HG03342 (cell line): ENCODE measurements at regions not wholly inside any gene's neighbourhood (a gene's known extent, or its start where the extent isn't known, plus 50 kb on each side); places are given as distances from the start of the nearest gene placed in this dataset.

ENCODE experiments used
- ATAC-seq: cut with Tn5 transposase; IDR thresholded peaks from one replicate; pipeline ENCODE4 v1.9.1; 2021; ENCODE audit warnings: mild to moderate bottlenecking, moderate library complexity; ENCODE audit not compliant: unreplicated experiment

DNA sequence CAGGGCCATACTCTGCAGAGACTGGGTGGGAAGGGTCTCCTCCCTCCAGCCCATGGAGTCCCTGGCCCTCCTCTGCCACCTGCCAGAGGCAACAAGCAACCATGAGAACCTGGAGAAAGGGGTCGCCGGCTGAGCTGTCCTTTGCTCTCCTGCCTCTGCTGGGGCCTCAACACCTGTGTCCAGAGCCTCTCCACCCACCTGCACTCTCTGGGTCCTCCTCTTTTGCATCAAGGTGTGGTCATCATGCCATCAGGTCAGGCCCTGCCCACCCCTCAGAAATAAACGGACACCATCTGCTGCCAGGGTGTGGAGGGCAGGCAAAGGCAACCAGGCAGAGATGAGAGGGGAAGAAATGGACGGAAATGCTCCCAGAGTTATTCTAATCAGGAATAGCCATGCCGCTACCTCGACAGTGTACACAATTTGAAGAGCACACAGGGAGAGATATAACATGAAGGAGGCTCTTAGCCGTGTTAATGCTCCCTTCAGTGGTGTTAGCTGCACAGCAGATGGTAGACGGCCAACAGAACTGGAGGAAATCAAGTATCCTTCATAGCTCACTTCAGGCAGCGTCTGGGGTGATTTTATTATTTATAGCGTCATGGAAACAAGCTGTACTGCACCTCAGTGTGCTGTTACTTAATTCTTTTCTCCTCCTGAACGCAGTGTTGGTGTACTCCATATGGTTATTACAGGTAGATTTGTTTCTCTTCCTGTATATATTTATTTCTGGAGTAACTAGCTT lies 247.9 kb downstream of the TSN start:
- no peak for ATAC-seq

DNA sequence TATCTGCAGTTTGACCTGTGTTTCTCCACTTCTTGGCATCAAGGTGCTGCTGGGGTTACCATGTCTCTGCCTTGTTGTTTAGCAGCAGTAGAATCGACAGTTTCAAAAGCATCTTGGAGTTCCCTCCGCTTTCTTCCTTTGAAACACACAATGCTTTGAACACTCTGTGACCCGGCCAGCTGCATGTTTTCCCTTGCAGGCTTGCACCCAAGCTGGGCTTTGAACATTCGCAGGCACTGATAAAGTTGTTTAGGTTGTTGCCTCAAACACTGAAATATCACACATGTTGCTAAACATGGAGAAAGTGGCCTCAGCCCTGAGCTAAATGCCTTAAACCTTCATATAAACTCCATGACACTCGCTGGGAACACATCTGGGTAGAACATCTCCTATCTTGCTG lies 251.7 kb downstream of the TSN start:
- no peak for ATAC-seq

DNA sequence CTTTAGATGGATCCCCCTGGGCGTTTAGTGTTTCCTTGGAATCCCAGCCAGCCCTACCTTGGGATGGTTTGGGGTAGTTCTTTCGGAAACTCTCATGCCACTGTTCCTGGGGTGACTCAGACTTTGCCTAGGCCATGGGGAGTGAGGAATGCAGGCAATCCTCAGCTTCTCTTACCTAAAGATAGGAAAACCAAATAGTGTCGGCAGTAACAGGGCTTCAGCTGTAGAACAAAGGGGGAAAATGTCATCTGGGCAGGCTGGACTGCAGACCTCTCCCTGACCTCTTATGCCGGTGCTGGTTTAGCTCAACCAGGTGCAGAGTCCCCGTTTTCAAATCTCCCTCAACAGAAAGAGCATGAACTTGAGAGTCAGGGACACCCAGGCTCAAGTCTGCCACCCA lies 252.1 kb downstream of the TSN start:
- ATAC-seq: no peak

- no peak for ATAC-seq
These were observed 254.1 kb downstream of the TSN start for GRCh38 chr2:122009561-122009960.

- ATAC-seq: no peak
These were observed 256.2 kb downstream of the TSN start for GRCh38 chr2:122011493-122012270.

GRCh38 chr2:122018736-122019135 lies 263.3 kb downstream of the TSN start:
- no peak for ATAC-seq

GRCh38 chr2:122019724-122020123 lies 264.3 kb downstream of the TSN start:
- ATAC-seq: no peak

- ATAC-seq: no peak
These were observed 264.9 kb downstream of the TSN start for GRCh38 chr2:122020377-122020776.

- ATAC-seq: no peak
These were observed 266.5 kb downstream of the TSN start for GRCh38 chr2:122021941-122022340.

- no peak for ATAC-seq
These were observed 267.1 kb downstream of the TSN start for GRCh38 chr2:122022531-122022930.

DNA sequence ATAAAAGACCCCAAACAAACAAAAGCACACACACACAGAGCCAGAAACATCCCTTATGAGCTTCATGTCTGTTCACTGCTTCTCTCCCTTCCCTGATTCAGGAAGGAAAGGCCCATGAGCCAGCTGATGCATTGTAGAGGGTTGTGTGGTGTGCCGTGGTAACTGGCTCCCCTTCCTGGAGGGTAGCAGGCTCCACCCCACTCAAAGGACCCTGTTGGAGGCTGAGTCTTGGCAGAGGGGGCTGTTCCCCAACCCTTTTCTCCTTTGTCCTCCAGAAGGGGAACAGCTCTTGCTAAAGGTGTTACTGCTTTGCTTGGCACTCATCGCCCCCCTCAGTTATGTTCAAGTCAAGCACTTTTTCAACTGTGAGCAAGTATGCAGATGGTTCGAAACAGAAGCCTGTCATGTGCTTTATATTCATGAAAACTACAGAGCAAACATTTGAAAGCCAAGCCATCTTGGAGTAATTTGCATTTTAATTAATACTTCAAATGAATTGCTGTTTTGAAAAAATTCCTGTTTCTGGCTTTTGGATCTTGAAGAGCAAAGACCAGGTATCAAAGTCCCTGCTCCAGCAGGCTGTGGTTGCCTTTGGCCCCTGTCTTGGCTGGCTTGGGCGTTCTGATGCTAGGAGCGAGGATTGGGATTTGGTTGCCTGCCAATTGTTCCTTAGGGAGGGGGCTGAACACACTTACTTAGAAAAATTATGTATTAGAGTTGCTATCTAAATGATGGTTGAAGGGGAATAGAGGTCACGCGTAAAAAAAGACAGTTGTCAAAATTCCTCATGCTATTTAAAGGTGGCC lies 267.8 kb downstream of the TSN start:
- ATAC-seq: no peak

GRCh38 chr2:122027510-122028217 lies 272.2 kb downstream of the TSN start:
- no peak for ATAC-seq

GRCh38 chr2:122028371-122029100 lies 273.1 kb downstream of the TSN start:
- ATAC-seq: no peak

DNA sequence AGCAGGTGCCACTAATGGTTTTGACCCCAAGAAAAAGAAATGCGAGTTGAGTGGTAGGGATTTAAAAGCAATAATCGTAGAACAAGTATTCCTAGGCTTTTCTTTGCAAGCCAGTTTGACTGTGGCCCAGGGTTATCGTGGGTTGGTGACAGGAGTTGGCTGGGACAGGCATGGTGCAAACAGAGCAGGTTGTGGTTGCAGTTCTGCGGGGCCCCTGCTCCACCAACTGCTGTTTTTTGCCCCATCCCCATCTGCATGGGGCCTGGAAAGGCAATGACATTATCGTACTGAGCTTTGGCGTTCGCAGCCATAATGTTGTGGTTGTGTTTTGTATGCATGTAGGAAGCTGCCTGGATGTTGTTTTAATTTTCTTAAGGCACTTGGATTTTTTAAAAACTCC lies 274.0 kb downstream of the TSN start:
- no peak for ATAC-seq

DNA sequence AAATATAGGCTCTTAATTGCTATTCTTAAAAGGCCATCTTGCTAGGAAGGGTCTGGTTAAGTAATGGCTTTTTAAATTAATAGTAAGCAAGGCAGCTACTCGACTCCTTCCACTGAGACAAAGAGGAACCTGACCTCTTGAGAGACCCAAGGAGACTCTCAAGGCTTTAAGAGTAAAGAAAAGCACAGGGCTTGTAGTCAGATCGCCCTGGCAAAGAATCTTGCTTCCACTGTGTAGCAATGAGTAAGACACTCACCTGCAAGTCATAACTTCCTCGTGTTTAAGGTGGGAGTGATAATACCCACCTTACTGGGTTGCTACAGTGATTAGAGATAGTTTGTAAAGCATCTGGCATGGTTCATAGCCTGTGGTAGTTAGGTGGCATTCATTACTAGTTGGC lies 274.5 kb downstream of the TSN start:
- ATAC-seq: no peak

GRCh38 chr2:122031544-122032263 lies 276.3 kb downstream of the TSN start:
- no peak for ATAC-seq

- no peak for ATAC-seq
These were observed 276.8 kb downstream of the TSN start for GRCh38 chr2:122032264-122032645.

- no peak for ATAC-seq
These were observed 278.3 kb downstream of the TSN start for GRCh38 chr2:122033778-122034177.

DNA sequence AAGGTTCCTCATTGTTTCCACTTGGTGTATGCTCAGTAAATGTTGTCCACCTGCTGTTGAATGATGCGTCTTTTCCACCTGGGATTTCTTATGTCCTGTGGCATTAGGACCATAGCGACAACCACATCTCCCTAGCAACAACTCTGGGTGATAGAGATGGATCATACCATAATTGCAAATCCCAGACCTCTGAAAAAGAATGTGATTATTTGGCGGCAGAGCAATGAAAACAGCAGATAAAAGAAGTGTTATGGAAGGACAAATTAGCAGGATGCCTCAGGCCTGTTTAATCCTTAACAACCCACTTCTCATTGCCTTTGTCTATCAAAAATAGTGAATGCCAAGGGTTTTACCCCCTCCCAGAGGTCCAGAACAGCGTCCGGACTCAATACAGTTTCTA lies 278.9 kb downstream of the TSN start:
- ATAC-seq: no peak

GRCh38 chr2:122034777-122035176 lies 279.3 kb downstream of the TSN start:
- no peak for ATAC-seq
